ENCODE measurements at regions not wholly inside any gene's neighbourhood (a gene's known extent, or its start where the extent isn't known, plus 50 kb on each side); places are given as distances from the start of the nearest gene placed in this dataset.
"Not testable (repeated sequence)": the region's sequence is repeated elsewhere in the genome, so short reads cannot be mapped to it uniquely, and the experiment has no call there.

DNA sequence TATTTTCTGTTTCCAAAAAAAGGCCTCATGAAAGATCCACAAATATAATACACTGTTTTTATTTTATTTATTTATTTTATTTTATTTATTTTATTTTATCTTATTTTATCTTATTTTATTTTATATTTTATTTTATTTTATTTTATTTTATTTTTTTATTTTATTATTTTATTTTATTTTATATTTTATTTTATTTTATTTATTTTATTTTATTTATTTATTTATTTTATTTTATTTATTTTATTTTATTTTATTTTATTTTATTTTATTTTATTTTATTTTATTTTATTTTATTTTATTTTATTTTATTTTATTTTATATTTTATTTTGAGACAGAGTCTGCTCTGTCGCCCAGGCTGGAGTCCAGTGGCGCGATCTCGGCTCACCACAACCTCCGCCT lies 285.9 kb upstream of the LYZL1 start:
- TF ChIP-seq, protein P1, sequence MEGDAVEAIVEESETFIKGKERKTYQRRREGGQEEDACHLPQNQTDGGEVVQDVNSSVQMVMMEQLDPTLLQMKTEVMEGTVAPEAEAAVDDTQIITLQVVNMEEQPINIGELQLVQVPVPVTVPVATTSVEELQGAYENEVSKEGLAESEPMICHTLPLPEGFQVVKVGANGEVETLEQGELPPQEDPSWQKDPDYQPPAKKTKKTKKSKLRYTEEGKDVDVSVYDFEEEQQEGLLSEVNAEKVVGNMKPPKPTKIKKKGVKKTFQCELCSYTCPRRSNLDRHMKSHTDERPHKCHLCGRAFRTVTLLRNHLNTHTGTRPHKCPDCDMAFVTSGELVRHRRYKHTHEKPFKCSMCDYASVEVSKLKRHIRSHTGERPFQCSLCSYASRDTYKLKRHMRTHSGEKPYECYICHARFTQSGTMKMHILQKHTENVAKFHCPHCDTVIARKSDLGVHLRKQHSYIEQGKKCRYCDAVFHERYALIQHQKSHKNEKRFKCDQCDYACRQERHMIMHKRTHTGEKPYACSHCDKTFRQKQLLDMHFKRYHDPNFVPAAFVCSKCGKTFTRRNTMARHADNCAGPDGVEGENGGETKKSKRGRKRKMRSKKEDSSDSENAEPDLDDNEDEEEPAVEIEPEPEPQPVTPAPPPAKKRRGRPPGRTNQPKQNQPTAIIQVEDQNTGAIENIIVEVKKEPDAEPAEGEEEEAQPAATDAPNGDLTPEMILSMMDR (IDR thresholded peaks at IDR 0.05): not testable (repeated sequence)
- TF ChIP-seq EZH2 (IDR thresholded peaks at IDR 0.05): not testable (repeated sequence)

Data from neural progenitor cell (in vitro differentiated cells).